GM23338 (cell line): ENCODE measurements at regions not wholly inside any gene's neighbourhood (a gene's known extent, or its start where the extent isn't known, plus 50 kb on each side); places are given as distances from the start of the nearest gene placed in this dataset.

Experiments used
- ATAC-seq: fragments of 200-7000 bp; cut with Tn5 transposase; 3 replicates; pipeline ENCODE4 v1.9.1; 2020
- DNase-seq: peaks from one replicate; pipeline ENCODE4 v3.0.0-alpha.2; 2015; ENCODE audit warnings: low spot score
- H2AFZ ChIP-seq: fragments of 200-600 bp; sonication (generic); 2 replicates; pipeline ENCODE4 v1.8.0; 2016; ENCODE audit warnings: antibody characterized with exemption, mild to moderate bottlenecking, moderate library complexity
- H3F3A ChIP-seq: fragments of 200-600 bp; sonication (generic); replicated peaks from 2 replicates; pipeline ENCODE4 v1.8.0; 2017; ENCODE audit warnings: antibody characterized with exemption, mixed run types, low read depth
- H3K27ac ChIP-seq: fragments of 200-600 bp; sonication (generic); 2 replicates; pipeline ENCODE4 v1.6.1; 2016; ENCODE audit warnings: low read depth
- H3K27me3 ChIP-seq: fragments of 200-600 bp; sonication (generic); 2 replicates; pipeline ENCODE4 v1.8.0; 2016; ENCODE audit warnings: mild to moderate bottlenecking, mixed run types, moderate library complexity; ENCODE audit not compliant: insufficient read depth
- H3K36me3 ChIP-seq: fragments of 200-600 bp; sonication (generic); 2 replicates; pipeline ENCODE4 v1.8.0; 2016; ENCODE audit warnings: mild to moderate bottlenecking; ENCODE audit not compliant: insufficient read depth
- H3K4me1 ChIP-seq: fragments of 200-600 bp; sonication (generic); 2 replicates; pipeline ENCODE4 v1.8.0; 2016; ENCODE audit warnings: mild to moderate bottlenecking, moderate library complexity; ENCODE audit not compliant: insufficient read depth
- H3K4me2 ChIP-seq: fragments of 200-600 bp; sonication (generic); 2 replicates; pipeline ENCODE4 v1.7.1; 2017; ENCODE audit warnings: mixed run types
- H3K4me3 ChIP-seq: fragments of 200-600 bp; sonication (generic); 2 replicates; pipeline ENCODE4 v1.6.1; 2016; ENCODE audit warnings: mixed run types
- H3K79me2 ChIP-seq: fragments of 200-600 bp; sonication (generic); replicated peaks from 2 replicates; pipeline ENCODE4 v1.8.0; 2017; ENCODE audit warnings: mild to moderate bottlenecking; ENCODE audit not compliant: insufficient read depth
- H3K9me2 ChIP-seq: fragments of 200-600 bp; sonication (generic); 2 replicates; pipeline ENCODE4 v1.8.0; 2017; ENCODE audit not compliant: insufficient read depth
- H4K20me1 ChIP-seq: fragments of 200-600 bp; sonication (generic); replicated peaks from 2 replicates; pipeline ENCODE4 v1.8.0; 2017; ENCODE audit warnings: mild to moderate bottlenecking; ENCODE audit not compliant: insufficient read depth
- H3K27ac Mint-ChIP-seq: 2 replicates; pipeline ENCODE4 v1.8.0; 2020; ENCODE audit warnings: inconsistent platforms, mild to moderate bottlenecking, moderate library complexity, mixed read lengths
- H3K27me3 Mint-ChIP-seq: 3 replicates; pipeline ENCODE4 v1.8.0; 2022; ENCODE audit warnings: low read depth, mild to moderate bottlenecking, moderate library complexity, mixed read lengths, inconsistent platforms; ENCODE audit not compliant: insufficient read depth, poor library complexity
- H3K36me3 Mint-ChIP-seq: 3 replicates; pipeline ENCODE4 v1.8.0; 2021; ENCODE audit warnings: low read depth, mild to moderate bottlenecking, inconsistent platforms, moderate library complexity, mixed read lengths
- H3K4me1 Mint-ChIP-seq: 3 replicates; pipeline ENCODE4 v1.8.0; 2020; ENCODE audit warnings: mild to moderate bottlenecking, inconsistent platforms, mixed read lengths
- H3K4me3 Mint-ChIP-seq: 3 replicates; pipeline ENCODE4 v1.8.0; 2021; ENCODE audit warnings: moderate library complexity, mild to moderate bottlenecking, inconsistent platforms, mixed read lengths
- H3K9me3 Mint-ChIP-seq: 3 replicates; pipeline ENCODE4 v1.8.0; 2020; ENCODE audit warnings: moderate library complexity, mild to moderate bottlenecking, inconsistent platforms, mixed read lengths
- CREB1 ChIP-seq: fragments of 250-450 bp; sonication (Bioruptor Pico); IDR thresholded peaks from 2 replicates; pipeline ENCODE4 v1.5.0; 2020; ENCODE audit warnings: low read depth, mild to moderate bottlenecking, moderate library complexity
- CTCF ChIP-seq, 2 experiments: fragments of 200-600 bp in 1 of 2; sonication (generic) in 1 of 2; conservative IDR thresholded peaks; 2 replicates each; pipeline versions ENCODE4 v1.5.1 to v1.6.1; 2016 to 2017; ENCODE audit warnings: antibody characterized with exemption in 2 of 2, low read depth in 2 of 2, mild to moderate bottlenecking in 2 of 2, moderate library complexity in 1 of 2
- ETS1 ChIP-seq: IDR thresholded peaks from 2 replicates; pipeline ENCODE4 v1.6.1; 2016; ENCODE audit warnings: antibody characterized with exemption
- EZH2phosphoT487 ChIP-seq: fragments of 200-600 bp; sonication (generic); IDR thresholded peaks from one replicate; pipeline ENCODE4 v1.8.1; 2018; ENCODE audit warnings: antibody characterized with exemption; ENCODE audit not compliant: unreplicated experiment
- JUNB ChIP-seq: IDR thresholded peaks from one replicate; pipeline ENCODE4 v1.6.1; 2016; ENCODE audit warnings: antibody characterized with exemption; ENCODE audit not compliant: unreplicated experiment
- NANOG ChIP-seq: IDR thresholded peaks from 2 replicates; pipeline ENCODE4 v1.6.1; 2016; ENCODE audit warnings: antibody characterized with exemption, borderline replicate concordance
- POLR2AphosphoS5 ChIP-seq: IDR thresholded peaks from 2 replicates; pipeline ENCODE4 v1.6.1; 2016; ENCODE audit warnings: antibody characterized with exemption, low read depth
- REST ChIP-seq: IDR thresholded peaks from one replicate; pipeline ENCODE4 v1.6.1; 2018; ENCODE audit warnings: antibody characterized with exemption; ENCODE audit not compliant: unreplicated experiment
- ZNF114 ChIP-seq: fragments of 250-450 bp; sonication (Bioruptor Pico); IDR thresholded peaks from 2 replicates; pipeline ENCODE4 v1.5.0; 2020; ENCODE audit warnings: mild to moderate bottlenecking, moderate library complexity
- ZNF331 ChIP-seq: fragments of 250-450 bp; sonication (Bioruptor Pico); IDR thresholded peaks from 2 replicates; pipeline ENCODE4 v1.5.0; 2020; ENCODE audit warnings: low read depth, mild to moderate bottlenecking, moderate library complexity
- ZNF462 ChIP-seq: fragments of 250-450 bp; sonication (Bioruptor Pico); IDR thresholded peaks from 2 replicates; pipeline ENCODE4 v1.5.0; 2020; ENCODE audit warnings: mild to moderate bottlenecking, moderate library complexity

- no peak for ATAC-seq
- H3K27ac Mint-ChIP-seq, result no peak overlapping the region
Measured at GRCh38 chr12:68406911-68407310, 74.7 kb upstream of the MDM1 start.

More at GRCh38 chr12:68406911-68407310, 74.7 kb upstream of the MDM1 start:
- Histone ChIP-seq H3K4me1 (no peaks in the 10 kb centered on the region; the same call in 1 of the 2 replicates), H2AFZ (peak overlapping the region; percentile 90; the same call in 1 of the 2 replicates), H3K79me2 (no peaks in the 10 kb centered on the region), H3K27ac (no peak overlapping the region), H3K9me2 (0 out of 2 replicates have a peak, but pooled peaks cover 3% of the 10 kb centered on the region), H3K27me3 (no peaks in the 10 kb centered on the region), H3K4me2 (no peak overlapping the region), H3F3A (no peaks in the 10 kb centered on the region), H4K20me1 (no peaks in the 10 kb centered on the region), H3K36me3 (no peaks in the 10 kb centered on the region), H3K4me3 (no peak overlapping the region)
- Mint-ChIP-seq H3K4me3 (no peak overlapping the region), H3K9me3 (no peaks in the 10 kb centered on the region; the same call in 2 of the 3 replicates), H3K27me3 (peaks cover 1% of the 10 kb centered on the region), H3K36me3 (no peaks in the 10 kb centered on the region), H3K4me1 (peaks cover 8% of the 10 kb centered on the region)
- no peak for TF ChIP-seq CREB1 (CRISPR knock-in tag)
- no peak for TF ChIP-seq ZNF462 (CRISPR knock-in tag)
- no peak for TF ChIP-seq POLR2AphosphoS5
- TF ChIP-seq EZH2phosphoT487, result no peak
- TF ChIP-seq JUNB, result no peak
- TF ChIP-seq ZNF331 (CRISPR knock-in tag), result no peak
- no peak for TF ChIP-seq CTCF (conservative IDR thresholded peaks at IDR 0.05; ENCODE audit: low read depth in 2 of 2)
- no peak for TF ChIP-seq NANOG
- no peak for TF ChIP-seq REST
- no peak for TF ChIP-seq ZNF114 (CRISPR knock-in tag)
- no peak for TF ChIP-seq ETS1
- no peak for DNase-seq
